A549 (cell line): ENCODE measurements at regions not wholly inside any gene's neighbourhood (a gene's known extent, or its start where the extent isn't known, plus 50 kb on each side); places are given as distances from the start of the nearest gene placed in this dataset.

Experiments
- CTCF ChIP-seq: fragments of >200 bp; sonication (Bioruptor Twin); formaldehyde crosslinking; IDR thresholded peaks from 3 replicates; pipeline ENCODE4 v1.5.1; 2016
- MAZ ChIP-seq: fragments of 150-350 bp; IDR thresholded peaks from 2 replicates; pipeline ENCODE4 v1.6.1; 2014; ENCODE audit warnings: antibody characterized with exemption, low read depth, low read length, borderline replicate concordance

DNA sequence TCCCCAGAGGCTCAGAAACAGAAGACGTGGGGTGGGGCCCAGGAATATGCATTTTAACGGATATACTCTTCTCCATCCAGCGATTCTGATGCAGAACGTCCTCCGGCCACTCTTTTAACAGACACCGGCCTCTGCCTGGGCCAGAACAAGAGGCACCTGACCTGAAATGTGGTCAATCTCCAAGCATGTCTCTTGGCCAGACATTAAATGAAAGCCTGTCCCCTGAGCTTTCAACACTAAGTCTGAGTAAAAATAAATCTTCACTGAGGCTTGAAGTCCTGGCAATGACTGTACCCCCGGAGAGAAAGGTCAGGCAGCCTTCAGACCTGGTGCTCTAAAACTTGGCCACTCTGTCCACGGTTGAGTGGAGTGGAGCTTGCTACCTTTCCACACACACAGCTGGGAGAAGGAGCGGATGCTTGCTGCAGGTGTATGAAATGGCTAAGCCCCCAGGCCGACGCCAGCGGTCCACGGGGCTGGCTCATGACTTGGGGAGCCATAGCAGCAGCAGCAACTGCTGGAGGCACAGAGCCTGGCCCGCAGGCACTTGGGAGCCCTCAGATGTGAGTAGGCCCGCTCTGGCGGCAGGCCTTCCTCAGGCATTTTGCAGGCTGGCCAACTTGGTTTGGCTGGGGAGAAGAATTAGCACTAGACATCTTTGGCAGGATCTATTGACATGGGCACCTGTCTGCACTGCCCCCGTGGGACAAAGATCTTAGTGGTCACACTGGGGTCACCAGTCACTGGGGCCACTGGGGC, 79.7 kb downstream of the TMEM17 start:
- TF ChIP-seq CTCF, result no peak
- TF ChIP-seq MAZ, result no peak
